Ishikawa (cell line): ENCODE measurements at regions not wholly inside any gene's neighbourhood (a gene's known extent, or its start where the extent isn't known, plus 50 kb on each side); places are given as distances from the start of the nearest gene placed in this dataset.

ENCODE experiments used
- CEBPB ChIP-seq: IDR thresholded peaks from 2 replicates; pipeline ENCODE4 v1.6.1; 2012
- CREB1 ChIP-seq: IDR thresholded peaks from 2 replicates; pipeline ENCODE4 v1.6.1; 2012; ENCODE audit warnings: low read depth
- EGR1 ChIP-seq: IDR thresholded peaks from 2 replicates; pipeline ENCODE4 v1.6.1; 2012
- EP300 ChIP-seq: IDR thresholded peaks from 2 replicates; pipeline ENCODE4 v1.6.1; 2012; ENCODE audit warnings: borderline replicate concordance
- FOXM1 ChIP-seq: IDR thresholded peaks from 2 replicates; pipeline ENCODE4 v1.6.1; 2012; ENCODE audit warnings: low read depth, borderline replicate concordance
- MAX ChIP-seq: IDR thresholded peaks from 2 replicates; pipeline ENCODE4 v1.6.1; 2012
- NFIC ChIP-seq: IDR thresholded peaks from 2 replicates; pipeline ENCODE4 v1.6.1; 2012
- RAD21 ChIP-seq: IDR thresholded peaks from 2 replicates; pipeline ENCODE4 v1.6.1; 2012; ENCODE audit warnings: low read depth
- REST ChIP-seq: IDR thresholded peaks from 2 replicates; pipeline ENCODE4 v1.6.1; 2012; ENCODE audit warnings: low read depth, mild to moderate bottlenecking
- TAF1 ChIP-seq: IDR thresholded peaks from 2 replicates; pipeline ENCODE4 v1.6.1; 2012; ENCODE audit warnings: low read depth, mild to moderate bottlenecking
- TCF12 ChIP-seq: IDR thresholded peaks from 2 replicates; pipeline ENCODE4 v1.6.1; 2012; ENCODE audit warnings: low read depth
- YY1 ChIP-seq: IDR thresholded peaks from 2 replicates; pipeline ENCODE4 v1.6.1; 2012; ENCODE audit warnings: low read depth
- TF ChIP-seq, protein P1 (sequence below): IDR thresholded peaks from 2 replicates; pipeline ENCODE4 v1.6.1; 2012

DNA sequence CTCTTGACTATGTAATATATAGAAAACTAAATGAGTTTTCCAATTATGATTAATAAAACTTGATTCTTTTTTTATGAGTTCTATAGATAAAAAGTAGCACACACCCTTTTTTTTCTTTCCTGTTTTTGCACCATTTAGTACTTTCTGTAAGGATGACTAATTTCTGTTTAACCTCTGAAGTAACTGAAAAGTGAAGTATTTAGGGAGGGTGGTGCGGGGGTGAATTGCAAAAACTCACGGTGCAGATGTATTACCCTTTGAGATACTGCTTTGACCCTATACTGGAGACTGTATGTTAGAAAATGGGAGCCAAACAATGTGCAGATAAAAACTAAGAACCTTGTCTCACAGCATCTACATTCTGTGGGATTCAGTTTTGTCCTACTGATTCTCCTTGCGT, 471.6 kb downstream of the DTHD1 start:
- TF ChIP-seq RAD21 (no peak), EP300 (no peak), REST (no peak), NFIC (no peak), FOXM1 (no peak), EGR1 (no peak), CEBPB (no peak), YY1 (no peak), TCF12 (no peak), CREB1 (no peak), TAF1 (no peak), MAX (no peak)
- TF ChIP-seq, protein P1, sequence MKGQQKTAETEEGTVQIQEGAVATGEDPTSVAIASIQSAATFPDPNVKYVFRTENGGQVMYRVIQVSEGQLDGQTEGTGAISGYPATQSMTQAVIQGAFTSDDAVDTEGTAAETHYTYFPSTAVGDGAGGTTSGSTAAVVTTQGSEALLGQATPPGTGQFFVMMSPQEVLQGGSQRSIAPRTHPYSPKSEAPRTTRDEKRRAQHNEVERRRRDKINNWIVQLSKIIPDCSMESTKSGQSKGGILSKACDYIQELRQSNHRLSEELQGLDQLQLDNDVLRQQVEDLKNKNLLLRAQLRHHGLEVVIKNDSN: no peak
